ENCODE measurements at regions not wholly inside any gene's neighbourhood (a gene's known extent, or its start where the extent isn't known, plus 50 kb on each side); places are given as distances from the start of the nearest gene placed in this dataset.

GRCh38 chr1:68938051-68938666 lies 441.3 kb upstream of the DEPDC1 start:
- TF ChIP-seq PPARA (CRISPR knock-in tag; IDR thresholded peaks at IDR 0.05; ENCODE audit: borderline replicate concordance): no peak
- no peak for TF ChIP-seq GLIS3 (CRISPR knock-in tag; IDR thresholded peaks at IDR 0.05)
- no peak for TF ChIP-seq CREB5 (CRISPR knock-in tag; IDR thresholded peaks at IDR 0.05; ENCODE audit: low read depth)
- TF ChIP-seq ZNF565 (CRISPR knock-in tag; conservative IDR thresholded peaks at IDR 0.05; ENCODE audit: low read depth): no peak
- TF ChIP-seq ESRRG (CRISPR knock-in tag; IDR thresholded peaks at IDR 0.05): no peak
- TF ChIP-seq ZNF70 (CRISPR knock-in tag; IDR thresholded peaks at IDR 0.05): no peak
- TF ChIP-seq, protein P1, sequence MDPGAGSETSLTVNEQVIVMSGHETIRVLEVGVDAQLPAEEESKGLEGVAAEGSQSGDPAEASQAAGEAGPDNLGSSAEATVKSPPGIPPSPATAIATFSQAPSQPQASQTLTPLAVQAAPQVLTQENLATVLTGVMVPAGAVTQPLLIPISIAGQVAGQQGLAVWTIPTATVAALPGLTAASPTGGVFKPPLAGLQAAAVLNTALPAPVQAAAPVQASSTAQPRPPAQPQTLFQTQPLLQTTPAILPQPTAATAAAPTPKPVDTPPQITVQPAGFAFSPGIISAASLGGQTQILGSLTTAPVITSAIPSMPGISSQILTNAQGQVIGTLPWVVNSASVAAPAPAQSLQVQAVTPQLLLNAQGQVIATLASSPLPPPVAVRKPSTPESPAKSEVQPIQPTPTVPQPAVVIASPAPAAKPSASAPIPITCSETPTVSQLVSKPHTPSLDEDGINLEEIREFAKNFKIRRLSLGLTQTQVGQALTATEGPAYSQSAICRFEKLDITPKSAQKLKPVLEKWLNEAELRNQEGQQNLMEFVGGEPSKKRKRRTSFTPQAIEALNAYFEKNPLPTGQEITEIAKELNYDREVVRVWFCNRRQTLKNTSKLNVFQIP (CRISPR knock-in tag; IDR thresholded peaks at IDR 0.05; ENCODE audit: borderline replicate concordance, low read depth): no peak
- TF ChIP-seq OSR1 (CRISPR knock-in tag; IDR thresholded peaks at IDR 0.05): no peak
- no peak for TF ChIP-seq RARB (CRISPR knock-in tag; IDR thresholded peaks at IDR 0.05)
- no peak for TF ChIP-seq SNAI2 (CRISPR knock-in tag; IDR thresholded peaks at IDR 0.05)
- no peak for TF ChIP-seq TOX (CRISPR knock-in tag; IDR thresholded peaks at IDR 0.05; ENCODE audit: borderline replicate concordance)
- TF ChIP-seq ZC3H10 (CRISPR knock-in tag; IDR thresholded peaks at IDR 0.05): no peak
- TF ChIP-seq ZFP3 (CRISPR knock-in tag; IDR thresholded peaks at IDR 0.05): no peak
- no peak for TF ChIP-seq CSDC2 (CRISPR knock-in tag; IDR thresholded peaks at IDR 0.05)
- TF ChIP-seq ZNF8 (CRISPR knock-in tag; IDR thresholded peaks at IDR 0.05): no peak
- no peak for TF ChIP-seq TCF4 (CRISPR knock-in tag; IDR thresholded peaks at IDR 0.05; ENCODE audit: borderline replicate concordance)
- no peak for TF ChIP-seq PATZ1 (CRISPR knock-in tag; IDR thresholded peaks at IDR 0.05; ENCODE audit: borderline replicate concordance)
- no peak for ATAC-seq

GRCh38 chr1:68950036-68950435 lies 453.2 kb upstream of the DEPDC1 start:
- no peak for ATAC-seq
- TF ChIP-seq GLIS3 (CRISPR knock-in tag; IDR thresholded peaks at IDR 0.05) (no peak), ZFP30 (CRISPR knock-in tag; IDR thresholded peaks at IDR 0.05) (no peak), CSDC2 (CRISPR knock-in tag; IDR thresholded peaks at IDR 0.05) (no peak), CSRNP3 (CRISPR knock-in tag; IDR thresholded peaks at IDR 0.05) (no peak), TOX (CRISPR knock-in tag; IDR thresholded peaks at IDR 0.05; ENCODE audit: borderline replicate concordance) (no peak), ZFP3 (CRISPR knock-in tag; IDR thresholded peaks at IDR 0.05) (no peak)

DNA sequence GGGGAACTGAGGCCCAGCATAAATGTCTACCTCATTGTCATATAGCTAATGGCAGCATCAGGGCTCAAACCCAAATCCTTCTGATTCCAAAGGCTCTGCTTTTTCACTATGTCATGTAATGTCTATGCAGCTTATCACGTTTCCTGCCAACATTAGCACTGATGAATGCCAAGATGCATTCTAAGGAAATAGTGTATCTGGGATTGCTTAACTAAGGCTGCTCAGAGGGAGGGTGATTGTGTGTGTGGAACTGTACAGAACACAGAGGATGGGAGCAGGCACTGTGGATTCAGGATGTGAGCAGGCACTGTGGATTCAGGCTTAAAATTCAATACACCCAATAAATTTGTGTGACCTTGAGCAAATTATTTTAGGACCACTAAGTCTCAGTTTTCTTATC lies 456.4 kb upstream of the DEPDC1 start:
- TF ChIP-seq SNAI2 (CRISPR knock-in tag; IDR thresholded peaks at IDR 0.05) (no peak), ZNF70 (CRISPR knock-in tag; IDR thresholded peaks at IDR 0.05) (peak; percentile 74)
- no peak for ATAC-seq

DNA sequence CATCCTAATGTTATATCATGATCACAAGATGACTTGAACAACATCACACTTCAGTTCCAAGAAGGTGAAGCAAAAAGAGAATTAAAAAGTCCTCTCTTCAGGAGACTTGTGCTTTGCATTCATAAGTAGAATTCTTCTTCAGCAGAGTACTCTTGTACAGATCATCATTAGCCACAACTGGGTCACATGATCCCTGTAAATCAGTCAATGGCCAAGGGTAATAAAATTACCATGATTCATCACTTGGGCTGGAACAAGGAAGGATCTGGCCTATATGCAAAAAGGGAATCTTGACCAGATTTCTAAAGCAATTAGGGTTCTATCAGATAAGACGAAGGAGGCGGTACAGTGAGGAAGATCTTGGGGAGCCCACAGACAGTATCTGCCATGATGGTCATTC lies 458.0 kb upstream of the DEPDC1 start:
- peak; percentile 39; the same call in 1 of the 3 replicates for ATAC-seq
- no peak for TF ChIP-seq PPARA (CRISPR knock-in tag; IDR thresholded peaks at IDR 0.05; ENCODE audit: borderline replicate concordance)
- 0 out of 2 replicates have a peak, but pooled peaks have one; percentile 38 for TF ChIP-seq CREB5 (CRISPR knock-in tag; IDR thresholded peaks at IDR 0.05; ENCODE audit: low read depth)
- TF ChIP-seq, protein P1 (CRISPR knock-in tag; IDR thresholded peaks at IDR 0.05; ENCODE audit: borderline replicate concordance, low read depth): no peak
- TF ChIP-seq GLIS3 (CRISPR knock-in tag; IDR thresholded peaks at IDR 0.05): peak; percentile 39; the same call in 1 of the 2 replicates
- peak; percentile 54 for TF ChIP-seq ISL1 (CRISPR knock-in tag; IDR thresholded peaks at IDR 0.05)
- TF ChIP-seq CSDC2 (CRISPR knock-in tag; IDR thresholded peaks at IDR 0.05): peak; percentile 20; the same call in 1 of the 2 replicates
- TF ChIP-seq, protein P2, sequence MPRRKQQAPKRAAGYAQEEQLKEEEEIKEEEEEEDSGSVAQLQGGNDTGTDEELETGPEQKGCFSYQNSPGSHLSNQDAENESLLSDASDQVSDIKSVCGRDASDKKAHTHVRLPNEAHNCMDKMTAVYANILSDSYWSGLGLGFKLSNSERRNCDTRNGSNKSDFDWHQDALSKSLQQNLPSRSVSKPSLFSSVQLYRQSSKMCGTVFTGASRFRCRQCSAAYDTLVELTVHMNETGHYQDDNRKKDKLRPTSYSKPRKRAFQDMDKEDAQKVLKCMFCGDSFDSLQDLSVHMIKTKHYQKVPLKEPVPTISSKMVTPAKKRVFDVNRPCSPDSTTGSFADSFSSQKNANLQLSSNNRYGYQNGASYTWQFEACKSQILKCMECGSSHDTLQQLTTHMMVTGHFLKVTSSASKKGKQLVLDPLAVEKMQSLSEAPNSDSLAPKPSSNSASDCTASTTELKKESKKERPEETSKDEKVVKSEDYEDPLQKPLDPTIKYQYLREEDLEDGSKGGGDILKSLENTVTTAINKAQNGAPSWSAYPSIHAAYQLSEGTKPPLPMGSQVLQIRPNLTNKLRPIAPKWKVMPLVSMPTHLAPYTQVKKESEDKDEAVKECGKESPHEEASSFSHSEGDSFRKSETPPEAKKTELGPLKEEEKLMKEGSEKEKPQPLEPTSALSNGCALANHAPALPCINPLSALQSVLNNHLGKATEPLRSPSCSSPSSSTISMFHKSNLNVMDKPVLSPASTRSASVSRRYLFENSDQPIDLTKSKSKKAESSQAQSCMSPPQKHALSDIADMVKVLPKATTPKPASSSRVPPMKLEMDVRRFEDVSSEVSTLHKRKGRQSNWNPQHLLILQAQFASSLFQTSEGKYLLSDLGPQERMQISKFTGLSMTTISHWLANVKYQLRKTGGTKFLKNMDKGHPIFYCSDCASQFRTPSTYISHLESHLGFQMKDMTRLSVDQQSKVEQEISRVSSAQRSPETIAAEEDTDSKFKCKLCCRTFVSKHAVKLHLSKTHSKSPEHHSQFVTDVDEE (CRISPR knock-in tag; IDR thresholded peaks at IDR 0.05): 0 out of 2 replicates have a peak, but pooled peaks have one; percentile 17
- no peak for TF ChIP-seq TOX (CRISPR knock-in tag; IDR thresholded peaks at IDR 0.05; ENCODE audit: borderline replicate concordance)
